DMS153 treated with DMSO at 0.1 percent for 48 hours (cell line): ENCODE measurements at regions not wholly inside any gene's neighbourhood (a gene's known extent, or its start where the extent isn't known, plus 50 kb on each side); places are given as distances from the start of the nearest gene placed in this dataset.
A peak's percentile ranks its signal among the peaks of the same experiment; 100 is the strongest.

Source experiments
- DNase-seq: peaks from one replicate; lab custom pipeline; 2025; ENCODE audit not compliant: unreplicated experiment; lab: John Stamatoyannopoulos, UW

GRCh38 chr17:77266891-77267341, 126.1 kb downstream of the SEC14L1 start:
- no peak for DNase-seq

- no peak for DNase-seq
These were observed 129.2 kb downstream of the SEC14L1 start for GRCh38 chr17:77269696-77270681.

GRCh38 chr17:77271411-77271810, 130.6 kb downstream of the SEC14L1 start:
- no peak for DNase-seq

- no peak for DNase-seq
These were observed 132.8 kb downstream of the SEC14L1 start for GRCh38 chr17:77273397-77274085.

- no peak for DNase-seq
These were observed 133.5 kb downstream of the SEC14L1 start for GRCh38 chr17:77274096-77274845.

GRCh38 chr17:77279448-77280303, 138.9 kb downstream of the SEC14L1 start:
- DNase-seq = no peak

- DNase-seq = no peak
These were observed 139.7 kb downstream of the SEC14L1 start for GRCh38 chr17:77280304-77281121.

- DNase-seq = peak; percentile 42
These were observed 140.5 kb downstream of the SEC14L1 start for GRCh38 chr17:77281122-77281903.

- no peak for DNase-seq
These were observed 141.2 kb downstream of the SEC14L1 start for GRCh38 chr17:77281904-77282367.

- no peak for DNase-seq
These were observed 142.1 kb downstream of the SEC14L1 start for GRCh38 chr17:77282524-77283515.

GRCh38 chr17:77284023-77284617, 143.4 kb downstream of the SEC14L1 start:
- DNase-seq = no peak

- DNase-seq = no peak
These were observed 145.0 kb downstream of the SEC14L1 start for GRCh38 chr17:77285594-77286390.

- no peak for DNase-seq
These were observed 145.5 kb downstream of the SEC14L1 start for GRCh38 chr17:77286391-77286640.

GRCh38 chr17:77286641-77287431, 146.1 kb downstream of the SEC14L1 start:
- peak; percentile 48 for DNase-seq

- DNase-seq = peak; percentile 53
These were observed 146.8 kb downstream of the SEC14L1 start for GRCh38 chr17:77287432-77288068.
